Natural killer cell treated with Interleukin-12 subunit alpha and Interleukin-12 subunit beta and Interleukin-15 and Interleukin-18, amount 100 ng/mL, for 72 hours (primary cell): ENCODE measurements at regions not wholly inside any gene's neighbourhood (a gene's known extent, or its start where the extent isn't known, plus 50 kb on each side); places are given as distances from the start of the nearest gene placed in this dataset.

ENCODE experiments used
- ATAC-seq, 2 donors: fragments of 150-1000 bp; cut with Tn5 transposase in 1 of 2; sonication (Bioruptor Pico), chemical (Tn5 transposase) in 1 of 2; 2 replicates each; pipeline ENCODE4 v1.10.0; 2021
- DNase-seq: peaks from one replicate; pipeline ENCODE4 v3.0.0; 2022; ENCODE audit warnings: low spot score
- H3K27ac Mint-ChIP-seq, 2 donors: 1 replicate in 1 of 2; 2 replicates in 1 of 2; pipeline ENCODE4 v1.8.0; 2022; ENCODE audit warnings: mixed read lengths in 2 of 2, mild to moderate bottlenecking in 1 of 2, moderate library complexity in 1 of 2
- H3K27me3 Mint-ChIP-seq, 2 donors: 1 replicate in 1 of 2; 2 replicates in 1 of 2; pipeline ENCODE4 v1.8.0; 2022; ENCODE audit warnings: mixed read lengths in 2 of 2
- H3K36me3 Mint-ChIP-seq: one replicate; pipeline ENCODE4 v1.8.0; 2022; ENCODE audit warnings: mixed read lengths
- H3K4me1 Mint-ChIP-seq, 2 donors: 1 replicate in 1 of 2; 2 replicates in 1 of 2; pipeline ENCODE4 v1.8.0; 2022; ENCODE audit warnings: low read depth in 2 of 2, mixed read lengths in 2 of 2, mild to moderate bottlenecking in 1 of 2
- H3K4me3 Mint-ChIP-seq: one replicate; pipeline ENCODE4 v1.8.0; 2022; ENCODE audit warnings: mixed read lengths
- H3K9me3 Mint-ChIP-seq: 2 replicates; pipeline ENCODE4 v1.8.0; 2022; ENCODE audit warnings: mixed read lengths

DNA sequence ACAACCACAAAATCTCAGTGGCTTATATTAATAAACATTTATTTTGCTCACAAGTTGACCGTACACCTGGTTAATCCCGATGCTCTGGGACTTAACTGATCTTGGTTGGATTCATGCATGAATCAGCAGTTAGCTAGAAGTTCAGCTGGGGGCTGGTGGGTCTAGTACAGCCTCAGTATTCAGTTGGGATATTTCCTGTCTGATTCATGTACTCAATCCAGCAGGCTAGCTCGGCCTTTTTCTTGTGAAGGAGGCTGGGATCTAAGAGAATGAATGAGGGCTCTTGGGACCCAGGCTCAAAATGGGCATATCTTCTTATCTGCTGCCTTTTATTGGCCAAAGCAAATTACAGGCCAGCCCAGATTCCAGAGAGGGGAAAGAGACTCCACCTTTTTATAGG is 178.8 kb downstream of the KCTD12 start:
- Mint-ChIP-seq H3K27me3 (peaks cover 3 to 11% of the 10 kb centered on the region in 2 donors), H3K4me3 (no peak overlapping the region), H3K27ac (no peak overlapping the region), H3K36me3 (no peaks in the 10 kb centered on the region), H3K4me1 (no peaks in the 10 kb centered on the region), H3K9me3 (no peaks in the 10 kb centered on the region)
- ATAC-seq (no peak), DNase-seq (no peak)

GRCh38 chr13:76703621-76704288 is 182.4 kb downstream of the KCTD12 start:
- DNase-seq (no peak), ATAC-seq (no peak)
- Mint-ChIP-seq H3K4me1 (no peaks in the 10 kb centered on the region), H3K9me3 (no peaks in the 10 kb centered on the region), H3K27ac (no peak overlapping the region), H3K36me3 (no peaks in the 10 kb centered on the region), H3K4me3 (no peak overlapping the region), H3K27me3 (peaks cover 8 to 23% of the 10 kb centered on the region in 2 donors)

- no peak overlapping the region for H3K4me3 Mint-ChIP-seq
- H3K4me1 Mint-ChIP-seq: no peaks in the 10 kb centered on the region
- H3K9me3 Mint-ChIP-seq: no peaks in the 10 kb centered on the region
- ATAC-seq: no peak
- DNase-seq: no peak
- peaks cover 8 to 25% of the 10 kb centered on the region in 2 donors for H3K27me3 Mint-ChIP-seq
- no peaks in the 10 kb centered on the region for H3K36me3 Mint-ChIP-seq
- no peak overlapping the region for H3K27ac Mint-ChIP-seq
Measured at GRCh38 chr13:76703216-76703615, 183.0 kb downstream of the KCTD12 start.

DNA sequence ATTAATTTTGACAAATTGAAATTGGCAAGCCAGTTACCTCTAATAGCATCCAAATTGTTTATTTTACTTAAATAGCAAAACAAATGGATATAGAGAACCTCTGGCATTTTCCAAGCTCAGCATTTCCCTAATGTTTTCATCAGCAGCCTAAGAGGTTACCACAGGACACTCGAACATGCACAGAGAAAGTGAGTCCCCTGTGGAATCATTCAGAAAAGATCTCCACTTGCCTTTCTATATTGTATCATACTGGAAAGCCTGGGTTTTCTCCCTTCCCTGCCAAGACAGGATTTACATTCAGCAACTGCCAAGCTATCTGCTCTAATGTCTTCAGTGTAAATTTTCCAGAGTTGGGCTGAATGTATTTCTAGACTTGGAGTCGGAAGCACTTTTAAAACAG is 188.9 kb downstream of the KCTD12 start:
- no peak for ATAC-seq
- Mint-ChIP-seq H3K4me3 (no peak overlapping the region), H3K4me1 (no peaks in the 10 kb centered on the region), H3K9me3 (peaks cover 3% of the 10 kb centered on the region), H3K36me3 (no peaks in the 10 kb centered on the region), H3K27ac (no peak overlapping the region), H3K27me3 (peaks cover 10 to 20% of the 10 kb centered on the region in 2 donors)
- no peak for DNase-seq

- no peak for ATAC-seq
- no peak overlapping the region for H3K27ac Mint-ChIP-seq
- peaks cover 3% of the 10 kb centered on the region for H3K9me3 Mint-ChIP-seq
- DNase-seq: no peak
- H3K4me3 Mint-ChIP-seq: no peak overlapping the region
- H3K36me3 Mint-ChIP-seq: no peaks in the 10 kb centered on the region
- H3K27me3 Mint-ChIP-seq: peaks cover 10 to 20% of the 10 kb centered on the region in 2 donors
- H3K4me1 Mint-ChIP-seq: no peaks in the 10 kb centered on the region
Measured at GRCh38 chr13:76696370-76696769, 189.8 kb downstream of the KCTD12 start.

GRCh38 chr13:76693086-76693485 is 193.1 kb downstream of the KCTD12 start:
- no peak overlapping the region for H3K4me3 Mint-ChIP-seq
- no peaks in the 10 kb centered on the region for H3K36me3 Mint-ChIP-seq
- H3K27ac Mint-ChIP-seq: no peak overlapping the region
- peaks cover 3% of the 10 kb centered on the region for H3K9me3 Mint-ChIP-seq
- peaks cover 0 to 4% of the 10 kb centered on the region in 2 donors for H3K27me3 Mint-ChIP-seq
- H3K4me1 Mint-ChIP-seq: no peaks in the 10 kb centered on the region
- DNase-seq (no peak), ATAC-seq (no peak)

DNA sequence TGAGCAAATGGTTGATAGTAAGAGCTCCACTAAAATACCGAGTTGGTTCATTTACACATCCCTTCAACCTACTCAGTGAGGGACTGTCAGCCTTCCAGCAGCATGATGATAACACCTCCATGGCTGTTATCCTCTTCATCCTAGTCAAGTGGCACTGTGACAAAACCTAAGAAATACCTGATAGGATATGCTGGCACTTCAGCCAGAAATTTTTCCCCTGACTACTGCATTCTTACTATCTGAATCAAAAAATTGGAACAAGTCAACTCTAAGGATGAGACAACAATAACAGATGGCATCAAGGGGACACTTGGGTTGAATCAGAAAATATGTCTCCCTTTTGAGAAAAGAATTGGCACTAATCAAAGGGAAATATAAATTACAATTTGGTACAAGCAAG is 193.9 kb downstream of the KCTD12 start:
- no peaks in the 10 kb centered on the region for H3K36me3 Mint-ChIP-seq
- no peak overlapping the region for H3K4me3 Mint-ChIP-seq
- ATAC-seq (no peak), DNase-seq (no peak)
- no peaks in the 10 kb centered on the region for H3K4me1 Mint-ChIP-seq
- no peak overlapping the region for H3K27ac Mint-ChIP-seq
- H3K9me3 Mint-ChIP-seq: peaks cover 3% of the 10 kb centered on the region
- H3K27me3 Mint-ChIP-seq: peaks cover 0 to 4% of the 10 kb centered on the region in 2 donors

- Mint-ChIP-seq H3K36me3 (no peaks in the 10 kb centered on the region), H3K27ac (no peak overlapping the region), H3K4me3 (no peak overlapping the region), H3K4me1 (no peaks in the 10 kb centered on the region), H3K27me3 (peaks cover 0 to 2% of the 10 kb centered on the region in 2 donors), H3K9me3 (peaks cover 3% of the 10 kb centered on the region)
- no peak for DNase-seq
- no peak for ATAC-seq
Measured at GRCh38 chr13:76690611-76691010, 195.6 kb downstream of the KCTD12 start.

DNA sequence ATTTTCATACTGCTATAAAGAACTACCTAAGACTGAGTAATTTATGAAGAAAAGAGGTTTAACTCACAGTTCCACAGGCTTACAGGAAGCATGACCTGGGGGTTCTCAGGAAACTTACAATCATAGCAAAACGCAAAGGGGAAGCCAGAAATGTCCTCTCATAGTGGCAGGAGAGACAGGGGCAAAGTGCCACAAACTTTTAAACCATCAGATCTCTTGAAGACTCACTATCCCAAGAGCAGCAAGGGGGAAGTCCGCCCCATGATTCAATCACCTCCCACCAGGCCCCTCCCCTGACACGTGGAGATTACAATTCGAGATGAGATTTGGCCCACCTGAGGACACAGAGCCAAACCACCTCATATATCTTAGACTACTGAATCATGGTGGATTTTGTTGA is 198.7 kb downstream of the KCTD12 start:
- H3K4me1 Mint-ChIP-seq: no peaks in the 10 kb centered on the region
- H3K27me3 Mint-ChIP-seq: peaks cover 5 to 13% of the 10 kb centered on the region in 2 donors
- ATAC-seq (no peak), DNase-seq (no peak)
- no peaks in the 10 kb centered on the region for H3K9me3 Mint-ChIP-seq
- H3K36me3 Mint-ChIP-seq: no peaks in the 10 kb centered on the region
- H3K27ac Mint-ChIP-seq: no peak overlapping the region
- H3K4me3 Mint-ChIP-seq: no peak overlapping the region

GRCh38 chr13:76685938-76686337 is 200.3 kb downstream of the KCTD12 start:
- Mint-ChIP-seq H3K9me3 (no peaks in the 10 kb centered on the region), H3K27me3 (peaks cover 14 to 23% of the 10 kb centered on the region in 2 donors), H3K27ac (no peak overlapping the region), H3K4me1 (no peaks in the 10 kb centered on the region), H3K4me3 (no peak overlapping the region), H3K36me3 (no peaks in the 10 kb centered on the region)
- DNase-seq: no peak
- ATAC-seq: no peak

GRCh38 chr13:76684336-76684735 is 201.9 kb downstream of the KCTD12 start:
- no peak overlapping the region for H3K27ac Mint-ChIP-seq
- peaks cover 14 to 23% of the 10 kb centered on the region in 2 donors for H3K27me3 Mint-ChIP-seq
- ATAC-seq: no peak
- no peaks in the 10 kb centered on the region for H3K4me1 Mint-ChIP-seq
- H3K36me3 Mint-ChIP-seq: no peaks in the 10 kb centered on the region
- no peak for DNase-seq
- no peaks in the 10 kb centered on the region for H3K9me3 Mint-ChIP-seq
- H3K4me3 Mint-ChIP-seq: no peak overlapping the region

DNA sequence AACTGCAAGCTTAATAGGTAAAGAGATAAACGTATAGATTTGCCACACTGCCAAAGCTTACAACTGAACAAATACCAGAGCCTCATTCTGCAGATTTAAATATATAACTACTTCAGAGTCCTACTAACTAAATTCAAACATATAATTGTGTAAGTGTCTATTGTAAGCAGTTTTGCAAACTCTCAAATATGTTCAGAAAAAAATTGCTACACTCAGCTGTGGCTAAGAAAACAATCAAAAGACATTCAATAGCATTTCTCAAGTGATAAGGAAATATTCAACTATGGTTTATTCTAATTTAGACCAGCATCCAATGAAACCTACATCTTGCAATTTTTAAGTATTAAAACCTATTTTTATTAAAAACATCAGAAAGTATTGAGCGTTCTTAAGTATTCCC is 202.4 kb downstream of the KCTD12 start:
- ATAC-seq (no peak), DNase-seq (no peak)
- Mint-ChIP-seq H3K27ac (no peak overlapping the region), H3K4me3 (no peak overlapping the region), H3K27me3 (peaks cover 14 to 23% of the 10 kb centered on the region in 2 donors), H3K9me3 (no peaks in the 10 kb centered on the region), H3K4me1 (no peaks in the 10 kb centered on the region), H3K36me3 (no peaks in the 10 kb centered on the region)

DNA sequence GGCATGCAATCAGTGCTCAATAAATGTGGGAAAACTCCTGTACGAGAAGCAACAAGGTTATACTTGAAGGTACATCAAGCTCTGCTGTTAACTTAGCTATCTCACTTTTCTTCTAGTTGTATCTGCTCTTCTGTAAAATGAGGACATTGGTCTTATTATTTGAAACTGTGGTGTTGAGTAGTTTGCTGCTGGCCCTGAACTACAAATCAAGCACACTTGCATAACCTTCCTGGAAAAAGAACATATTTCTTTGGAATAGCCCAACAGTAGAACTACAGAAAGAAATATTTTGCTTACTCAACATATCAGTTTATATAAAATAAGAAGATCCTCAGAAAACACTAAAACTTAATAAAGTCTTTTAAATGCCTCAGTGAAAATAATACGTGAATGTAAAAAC is 203.0 kb downstream of the KCTD12 start:
- ATAC-seq (no peak), DNase-seq (no peak)
- Mint-ChIP-seq H3K36me3 (no peaks in the 10 kb centered on the region), H3K27ac (no peak overlapping the region), H3K4me1 (no peaks in the 10 kb centered on the region), H3K4me3 (no peak overlapping the region), H3K9me3 (no peaks in the 10 kb centered on the region), H3K27me3 (peaks cover 14 to 23% of the 10 kb centered on the region in 2 donors)

- ATAC-seq: no peak
- no peaks in the 10 kb centered on the region for H3K9me3 Mint-ChIP-seq
- no peak overlapping the region for H3K4me3 Mint-ChIP-seq
- DNase-seq: no peak
- H3K27ac Mint-ChIP-seq: no peak overlapping the region
- H3K36me3 Mint-ChIP-seq: no peaks in the 10 kb centered on the region
- peaks cover 14 to 16% of the 10 kb centered on the region in 2 donors for H3K27me3 Mint-ChIP-seq
- H3K4me1 Mint-ChIP-seq: no peaks in the 10 kb centered on the region
Measured at GRCh38 chr13:76680112-76680511, 206.1 kb downstream of the KCTD12 start.

DNA sequence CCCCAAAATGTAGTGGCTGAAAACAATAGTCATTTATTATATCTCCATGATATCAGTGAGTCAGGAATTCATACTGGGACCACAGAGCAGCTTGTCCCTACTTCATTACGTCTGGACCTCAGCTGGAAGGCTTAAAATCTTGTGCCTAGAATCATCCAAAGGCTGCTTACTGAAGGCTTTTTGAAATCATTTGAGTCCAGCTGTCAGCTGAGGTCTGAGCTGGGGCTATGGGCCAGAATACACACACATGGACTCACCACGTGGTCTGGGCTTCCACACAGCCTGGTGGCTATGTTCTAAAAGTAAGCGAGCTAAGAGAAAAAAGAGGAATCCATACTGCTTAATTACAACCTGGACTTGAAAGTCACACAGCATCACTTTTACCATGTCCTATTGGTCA is 209.2 kb downstream of the KCTD12 start:
- Mint-ChIP-seq H3K4me3 (no peak overlapping the region), H3K9me3 (no peaks in the 10 kb centered on the region), H3K4me1 (no peaks in the 10 kb centered on the region), H3K27me3 (peaks cover 7 to 19% of the 10 kb centered on the region in 2 donors), H3K36me3 (no peaks in the 10 kb centered on the region), H3K27ac (no peak overlapping the region)
- ATAC-seq (no peak), DNase-seq (no peak)
